ENCODE measurements at regions not wholly inside any gene's neighbourhood (a gene's known extent, or its start where the extent isn't known, plus 50 kb on each side); places are given as distances from the start of the nearest gene placed in this dataset.

DNA sequence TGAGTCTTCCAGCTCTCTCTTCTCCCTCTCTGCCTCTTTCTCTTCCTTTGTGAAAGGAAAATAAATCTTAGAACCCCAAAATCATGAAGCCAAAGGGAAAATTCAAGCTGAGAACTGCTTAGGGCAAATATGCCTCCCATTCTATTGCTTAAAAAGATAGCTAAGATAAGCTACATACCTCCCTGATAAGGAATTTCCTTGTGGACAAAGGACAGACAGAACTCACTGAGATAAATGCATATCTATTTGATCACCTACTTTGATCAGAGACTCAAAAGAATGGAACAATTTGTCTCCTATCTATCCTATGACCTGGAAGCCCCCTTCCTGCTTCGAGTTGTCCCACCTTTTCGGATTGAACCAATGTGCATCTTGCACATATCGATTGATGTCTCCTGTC is 220.6 kb upstream of the NMUR2 start:
- no peak for TF ChIP-seq CTCF (IDR thresholded peaks at IDR 0.05; ENCODE audit: insufficient read depth, low read length)
- DNase-seq (ENCODE audit: low read depth), result no peak
- no peak overlapping the region for H3K4me3 ChIP-seq (ENCODE audit: low read depth, low read length)

GRCh38 chr5:152631221-152631620 is 226.1 kb upstream of the NMUR2 start:
- H3K4me3 ChIP-seq (ENCODE audit: low read depth, low read length), result no peak overlapping the region
- DNase-seq (ENCODE audit: low read depth), result no peak
- TF ChIP-seq CTCF (IDR thresholded peaks at IDR 0.05; ENCODE audit: insufficient read depth, low read length), result no peak

DNA sequence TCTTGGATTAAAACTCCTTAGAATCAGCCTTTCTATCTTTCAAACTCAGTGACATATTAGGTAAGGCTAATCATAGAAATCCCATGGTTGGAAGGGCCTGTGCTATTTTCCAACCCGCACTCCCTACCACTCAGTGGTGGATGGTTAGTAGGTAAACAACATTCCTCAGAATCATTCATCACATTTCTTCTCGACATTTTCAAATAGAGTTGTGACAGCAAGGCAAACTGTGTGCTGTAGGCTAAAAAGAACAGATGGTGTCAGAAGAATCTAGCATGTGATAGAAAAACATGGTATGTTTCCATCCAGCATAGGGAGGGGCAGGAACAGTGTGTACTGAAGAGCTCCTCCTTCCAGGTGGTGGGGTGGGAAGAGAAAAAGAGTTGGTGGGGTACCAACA is 227.3 kb upstream of the NMUR2 start:
- DNase-seq (ENCODE audit: low read depth), result no peak
- TF ChIP-seq CTCF (IDR thresholded peaks at IDR 0.05; ENCODE audit: insufficient read depth, low read length), result no peak
- H3K4me3 ChIP-seq (ENCODE audit: low read depth, low read length), result no peak overlapping the region

DNA sequence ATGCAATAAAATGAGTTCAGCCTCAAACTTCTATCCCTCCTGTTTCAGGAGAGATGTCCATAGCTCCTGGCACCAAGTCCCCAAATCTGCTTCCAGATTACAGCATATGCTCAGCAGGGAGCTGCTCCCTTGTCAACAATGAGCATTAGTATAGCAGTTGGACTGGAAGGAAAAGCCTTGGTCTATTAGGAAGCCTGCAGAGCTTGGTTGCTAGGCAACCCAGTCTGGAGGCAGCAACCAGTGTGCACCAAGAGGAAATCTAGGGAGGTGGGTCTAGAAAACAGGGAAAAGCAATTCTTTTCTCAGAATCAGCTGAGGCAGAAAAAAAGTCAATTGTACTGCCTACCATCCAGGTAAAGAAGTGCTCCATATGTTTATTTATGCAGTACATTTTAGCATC is 229.5 kb upstream of the NMUR2 start:
- no peak for TF ChIP-seq CTCF (IDR thresholded peaks at IDR 0.05; ENCODE audit: insufficient read depth, low read length)
- no peak for DNase-seq (ENCODE audit: low read depth)
- H3K4me3 ChIP-seq (ENCODE audit: low read depth, low read length), result no peak overlapping the region

DNA sequence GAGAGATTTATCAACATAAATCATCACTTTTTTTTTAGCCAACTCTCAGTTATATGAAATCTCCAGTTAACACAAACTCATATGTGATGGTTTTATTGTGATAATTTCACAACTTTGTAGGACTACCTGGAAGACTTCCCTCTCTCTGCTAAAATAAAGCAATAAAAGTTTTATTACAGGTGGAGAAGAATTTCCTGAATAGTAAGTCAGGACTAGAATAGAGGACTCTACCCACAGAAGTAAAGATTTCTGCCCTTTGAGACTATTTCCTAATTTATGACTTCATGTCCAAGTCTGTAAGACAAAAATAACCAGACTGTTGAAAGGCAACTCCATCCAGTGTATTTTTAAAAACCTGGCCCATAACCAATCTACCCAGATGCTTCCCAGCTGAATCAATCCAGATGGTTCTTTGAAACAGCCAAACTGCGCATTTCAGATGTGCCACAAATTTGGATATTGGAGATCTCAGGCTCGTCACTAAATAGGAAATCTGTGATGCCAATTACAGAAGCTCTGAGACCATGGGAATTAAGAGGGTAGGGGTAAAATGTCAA is 234.0 kb upstream of the NMUR2 start:
- TF ChIP-seq CTCF (IDR thresholded peaks at IDR 0.05; ENCODE audit: insufficient read depth, low read length), result no peak
- H3K4me3 ChIP-seq (ENCODE audit: low read depth, low read length), result no peak overlapping the region
- no peak for DNase-seq (ENCODE audit: low read depth)

GRCh38 chr5:152641970-152642805 is 237.1 kb upstream of the NMUR2 start:
- no peak overlapping the region for H3K4me3 ChIP-seq (ENCODE audit: low read depth, low read length)
- no peak for TF ChIP-seq CTCF (IDR thresholded peaks at IDR 0.05; ENCODE audit: insufficient read depth, low read length)
- DNase-seq (ENCODE audit: low read depth), result no peak
